Esophagus mucosa (tissue), 1 donor: ENCODE measurements at regions not wholly inside any gene's neighbourhood (a gene's known extent, or its start where the extent isn't known, plus 50 kb on each side); places are given as distances from the start of the nearest gene placed in this dataset.

Source experiments
- ATAC-seq: fragments of 200-7000 bp; cut with Tn5 transposase; one replicate; pipeline ENCODE4 v1.9.1; 2020
- donor health status: DM: yes; HTN: yes; CAD: no.

GRCh38 chr4:8796096-8796495 lies 75.5 kb downstream of the HMX1 start:
- ATAC-seq: no peak

DNA sequence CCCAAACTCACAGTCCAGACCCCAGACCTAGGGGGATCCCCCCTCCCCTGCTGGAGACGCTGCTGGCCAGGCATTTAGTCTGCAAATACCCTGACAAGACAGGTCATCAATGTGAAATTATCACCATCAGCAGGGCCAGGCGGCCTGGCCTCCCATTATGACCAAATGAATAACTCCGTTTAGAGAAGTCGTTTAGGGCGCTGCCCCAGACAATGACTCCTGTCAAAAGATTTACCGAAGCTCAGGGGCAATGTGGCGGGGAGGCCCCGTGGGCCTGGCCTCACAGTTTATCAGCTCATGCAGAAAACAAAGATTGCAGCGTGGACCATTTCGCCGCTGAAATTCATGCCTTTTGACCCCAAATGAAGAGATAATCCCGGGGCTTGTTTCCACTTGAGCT lies 76.5 kb downstream of the HMX1 start:
- no peak for ATAC-seq

GRCh38 chr4:8794491-8794890 lies 77.1 kb downstream of the HMX1 start:
- no peak for ATAC-seq

DNA sequence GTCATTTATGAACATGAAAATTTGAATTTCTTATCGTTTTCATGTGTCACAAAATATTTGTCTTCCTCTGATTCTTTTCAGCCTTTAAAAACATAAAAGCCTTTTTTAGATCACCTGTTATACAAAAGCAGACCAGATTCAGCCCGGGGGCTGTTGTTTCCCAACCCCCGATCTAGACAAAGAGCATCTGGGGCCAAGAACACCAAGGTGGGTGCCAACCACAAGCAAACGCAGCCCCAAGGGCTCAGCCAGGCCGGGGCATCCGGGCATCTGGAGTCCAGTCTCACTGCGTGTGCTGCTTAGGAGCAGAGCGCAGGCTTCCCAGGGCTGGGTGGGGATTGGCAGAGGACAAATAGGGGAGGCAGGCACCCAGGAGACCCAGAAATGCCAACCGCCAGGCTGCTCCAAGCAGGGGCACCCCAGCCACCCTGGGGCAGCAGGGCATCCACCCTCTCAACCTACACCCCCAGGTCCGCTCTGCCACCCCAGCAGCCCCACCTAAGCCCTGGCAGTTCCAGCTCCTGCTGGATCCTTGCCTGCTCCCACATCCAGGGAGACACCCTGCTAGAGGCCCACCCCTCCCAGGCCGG lies 78.0 kb downstream of the HMX1 start:
- ATAC-seq: no peak

- no peak for ATAC-seq
These were observed 79.1 kb downstream of the HMX1 start for GRCh38 chr4:8792491-8792890.

DNA sequence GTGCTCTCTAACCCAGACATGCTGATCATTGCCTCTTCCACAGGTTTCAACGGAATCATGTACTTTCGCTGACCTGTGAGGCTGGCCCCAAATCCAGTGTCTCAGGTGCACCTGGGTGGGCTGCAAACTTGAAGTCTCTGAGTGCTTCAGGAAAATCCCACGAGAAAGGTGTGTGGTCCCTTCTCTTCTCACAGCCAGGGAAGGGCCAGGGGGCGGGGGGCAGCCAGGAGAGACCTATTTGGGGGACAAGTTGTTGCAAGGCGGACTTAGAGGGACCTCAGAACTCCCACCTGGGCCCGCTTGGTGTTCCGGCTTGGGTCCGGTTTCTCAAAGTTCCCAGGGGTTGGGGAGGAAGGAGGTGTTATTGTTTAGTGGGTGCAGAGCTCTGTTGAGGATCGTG lies 80.0 kb downstream of the HMX1 start:
- no peak for ATAC-seq

DNA sequence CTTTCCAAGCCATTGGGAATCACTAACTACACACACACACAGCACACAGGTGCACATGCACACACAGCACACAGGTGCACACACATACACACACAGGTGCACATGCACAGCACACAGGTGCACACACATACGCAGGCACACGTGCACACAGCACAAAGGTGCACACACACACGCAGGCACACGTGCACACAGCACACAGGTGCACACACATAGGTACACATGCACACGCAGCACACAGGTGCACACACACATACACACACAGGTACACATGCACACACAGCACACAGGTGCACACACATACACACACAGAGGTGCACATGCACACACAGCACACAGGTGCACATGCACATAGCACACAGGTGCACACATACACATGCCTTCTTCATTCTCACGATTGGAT lies 80.9 kb downstream of the HMX1 start:
- no peak for ATAC-seq

GRCh38 chr4:8788174-8788573 lies 83.5 kb downstream of the HMX1 start:
- ATAC-seq: no peak

DNA sequence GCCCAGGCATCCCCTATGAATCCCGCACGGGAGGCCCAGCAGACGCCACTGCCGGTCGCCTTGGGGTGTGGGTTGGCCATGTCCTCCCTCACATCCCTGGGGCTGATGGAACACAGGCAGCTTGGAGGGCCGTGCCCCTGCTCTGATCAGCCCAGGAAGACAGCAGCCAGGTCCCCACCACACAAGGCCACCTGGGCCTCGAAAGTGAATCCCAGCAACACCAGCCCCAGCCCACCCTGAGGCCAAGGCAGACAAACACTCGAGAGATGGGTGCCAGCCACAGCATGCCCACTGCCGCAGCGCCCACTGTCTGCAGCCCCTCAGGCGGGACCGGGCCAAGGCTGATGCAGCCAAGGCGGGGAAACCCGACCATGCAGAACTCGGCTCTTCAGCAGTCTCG lies 85.5 kb downstream of the HMX1 start:
- no peak for ATAC-seq

GRCh38 chr4:8785656-8786142 lies 85.9 kb downstream of the HMX1 start:
- no peak for ATAC-seq

GRCh38 chr4:8783736-8784135 lies 87.9 kb downstream of the HMX1 start:
- no peak for ATAC-seq

- no peak for ATAC-seq
These were observed 89.5 kb downstream of the HMX1 start for GRCh38 chr4:8782135-8782534.

DNA sequence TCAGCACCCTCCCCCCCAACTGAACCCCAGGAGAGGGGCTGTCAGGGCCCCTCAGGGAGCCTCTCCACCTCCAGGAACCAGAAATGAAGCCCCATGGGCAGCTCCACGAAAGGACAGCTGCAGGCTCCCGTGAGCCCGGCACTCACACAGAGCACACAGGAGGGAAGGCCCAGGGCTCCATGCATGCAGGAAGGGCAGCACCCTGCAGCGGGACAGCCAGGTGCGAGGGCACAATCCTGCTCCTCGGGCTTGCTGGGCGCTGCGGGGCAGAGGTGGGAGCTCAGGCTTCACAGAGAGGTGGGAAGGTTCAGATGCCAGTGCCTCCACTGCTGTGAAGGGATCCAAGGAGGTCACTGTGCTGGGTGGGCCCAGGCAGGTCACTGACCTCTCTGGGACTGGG lies 90.0 kb downstream of the HMX1 start:
- ATAC-seq: no peak

DNA sequence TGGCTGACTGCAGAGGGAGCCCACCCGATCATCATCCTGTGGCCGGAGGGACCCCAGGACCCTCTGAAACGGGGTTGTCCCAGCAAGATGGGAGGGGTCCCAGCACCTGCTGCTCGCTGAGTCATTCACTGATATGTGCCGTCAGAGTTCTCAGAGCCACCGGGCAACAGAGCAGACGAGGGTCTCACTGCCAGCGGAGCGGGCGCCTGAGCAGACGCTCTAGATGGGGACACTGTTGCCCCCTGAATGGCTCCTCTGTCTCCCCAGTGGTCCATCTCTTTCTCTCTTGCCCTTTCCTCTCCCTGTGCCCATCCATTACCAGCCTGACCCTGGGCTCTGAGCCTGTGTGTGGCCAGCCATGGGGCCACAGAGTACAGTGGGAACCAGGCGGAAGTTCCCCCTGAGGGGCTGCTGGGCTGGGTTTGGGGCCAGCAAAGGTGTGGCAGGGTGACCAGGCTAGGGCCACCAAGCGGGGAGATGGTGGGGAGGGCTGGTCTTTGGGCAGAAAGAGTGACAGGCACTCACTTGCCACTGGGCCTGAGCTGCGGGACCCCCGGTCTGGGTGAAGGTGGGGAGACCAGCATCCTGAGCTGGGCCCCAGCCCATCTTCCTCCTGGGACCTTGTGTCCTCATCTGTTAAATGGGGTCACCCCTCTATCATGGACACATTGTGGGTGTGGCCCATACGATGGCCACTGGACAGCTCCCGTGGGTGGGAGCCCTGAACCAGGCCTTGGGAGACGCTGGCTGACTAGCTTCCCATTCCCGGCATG lies 90.9 kb downstream of the HMX1 start:
- no peak for ATAC-seq

- ATAC-seq: no peak
These were observed 91.6 kb downstream of the HMX1 start for GRCh38 chr4:8780086-8780485.

DNA sequence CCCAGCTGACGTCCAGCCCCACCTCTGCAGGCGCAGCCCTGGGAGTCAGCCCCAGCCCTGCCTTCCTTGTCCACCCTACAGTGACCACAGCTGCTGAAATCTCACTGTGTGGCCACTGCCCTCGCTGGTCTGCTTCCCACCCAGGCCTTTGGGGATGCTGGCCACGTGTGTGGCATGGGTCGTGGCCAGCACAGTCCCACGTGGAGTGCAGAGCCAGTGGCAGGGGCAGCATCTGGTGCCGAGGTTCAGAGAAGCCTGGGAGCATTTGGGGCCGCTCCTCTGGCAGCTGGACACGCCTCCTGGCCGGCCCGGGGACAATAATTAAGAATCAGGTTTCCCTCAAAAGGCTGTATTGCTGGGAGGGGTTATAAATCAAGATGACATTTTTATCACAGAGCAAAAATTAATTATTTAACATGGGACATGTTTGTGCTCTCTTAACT lies 92.1 kb downstream of the HMX1 start:
- no peak for ATAC-seq

DNA sequence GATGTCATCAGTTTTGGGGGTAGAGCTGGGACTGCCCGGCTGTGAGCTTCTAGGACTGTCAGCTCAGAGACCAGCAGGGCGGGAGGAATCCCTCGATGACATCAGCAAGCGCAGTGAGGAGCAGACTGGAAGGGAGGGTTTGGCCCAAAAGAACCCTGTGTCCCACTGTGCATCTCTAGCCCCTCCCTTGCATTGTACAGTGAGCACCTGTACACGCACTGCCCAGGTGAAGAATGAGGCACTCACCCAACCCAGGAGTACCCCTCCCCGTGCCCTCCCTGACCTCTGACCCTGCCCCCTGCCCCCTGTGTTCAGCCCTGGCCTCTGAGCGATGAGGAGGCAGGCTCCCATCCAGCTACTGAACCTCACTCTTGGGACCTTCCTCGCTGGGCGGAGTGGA lies 92.9 kb downstream of the HMX1 start:
- ATAC-seq: no peak

GRCh38 chr4:8778291-8778690 lies 93.3 kb downstream of the HMX1 start:
- ATAC-seq: no peak

GRCh38 chr4:8777320-8778196 lies 94.1 kb downstream of the HMX1 start:
- no peak for ATAC-seq

DNA sequence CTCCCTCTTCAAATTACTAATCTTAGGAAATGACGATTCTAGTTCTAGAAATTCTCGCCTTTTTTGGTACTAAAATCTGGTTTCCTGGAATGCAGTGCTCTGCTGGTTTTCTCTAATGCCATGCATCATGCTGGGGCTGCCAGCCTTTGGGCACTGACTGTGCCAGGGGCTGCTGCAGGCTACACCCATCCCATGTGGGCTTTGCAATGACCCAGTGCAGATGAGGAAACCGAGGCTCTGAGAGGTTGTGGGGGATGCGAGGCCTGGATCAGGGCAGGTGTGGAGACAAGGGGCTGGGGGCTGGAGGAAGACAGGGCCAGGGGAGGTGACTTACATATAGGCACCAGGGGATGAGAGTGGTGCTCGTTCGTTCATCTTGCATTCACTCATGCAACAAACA lies 95.3 kb downstream of the HMX1 start:
- ATAC-seq: no peak

DNA sequence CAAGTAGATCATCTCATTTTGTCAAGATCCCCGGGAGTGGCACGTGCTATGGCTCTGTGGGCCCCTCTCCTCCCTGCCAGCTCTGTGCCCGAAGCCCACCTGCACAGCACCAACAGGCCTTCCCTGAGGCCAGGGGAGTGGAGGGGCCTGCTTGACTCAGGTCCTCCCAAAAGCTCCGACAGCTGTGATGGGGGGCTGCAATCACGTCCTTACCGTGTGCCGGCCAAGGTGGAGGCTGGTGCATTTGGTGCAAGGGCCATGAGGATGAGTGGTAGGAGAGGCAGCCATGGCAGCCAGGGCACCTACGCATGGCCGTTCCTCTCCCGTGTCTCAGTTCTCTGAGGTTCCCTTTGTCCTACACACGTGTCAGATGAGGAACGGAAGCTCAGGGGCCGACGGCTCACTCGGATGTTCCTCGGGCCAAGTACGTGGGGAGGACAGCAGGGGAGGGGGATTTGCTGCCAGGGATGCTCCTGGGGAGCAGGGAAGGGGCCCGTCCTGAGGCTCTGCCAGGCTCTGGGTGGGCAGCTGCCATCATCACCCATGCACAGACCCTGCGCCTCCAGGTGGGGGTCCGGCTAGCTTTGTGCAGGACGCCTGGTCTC lies 95.8 kb downstream of the HMX1 start:
- no peak for ATAC-seq

DNA sequence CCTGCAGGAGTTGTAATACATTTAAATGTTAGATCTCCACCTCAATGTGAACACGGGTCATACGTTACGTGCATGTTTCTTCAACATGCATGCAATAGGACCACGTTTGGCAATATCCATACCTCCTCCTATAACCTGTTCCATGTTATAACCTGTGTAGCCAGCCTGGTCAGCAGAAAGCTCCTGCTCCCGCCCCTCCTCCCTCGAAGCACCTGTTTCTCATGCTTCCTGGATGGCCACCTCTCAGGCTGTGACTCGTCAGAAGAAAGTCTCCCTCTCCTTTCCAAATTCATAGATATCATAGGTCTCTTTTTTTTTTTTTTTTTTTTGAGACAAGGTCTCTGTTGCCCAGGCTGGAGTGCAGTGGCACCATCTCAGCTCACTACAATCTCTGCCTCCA lies 96.5 kb downstream of the HMX1 start:
- no peak for ATAC-seq

- no peak for ATAC-seq
These were observed 97.6 kb downstream of the HMX1 start for GRCh38 chr4:8774071-8774470.
